ENCODE measurements at regions not wholly inside any gene's neighbourhood (a gene's known extent, or its start where the extent isn't known, plus 50 kb on each side); places are given as distances from the start of the nearest gene placed in this dataset.
A peak's percentile ranks its signal among the peaks of the same experiment; 100 is the strongest.

DNA sequence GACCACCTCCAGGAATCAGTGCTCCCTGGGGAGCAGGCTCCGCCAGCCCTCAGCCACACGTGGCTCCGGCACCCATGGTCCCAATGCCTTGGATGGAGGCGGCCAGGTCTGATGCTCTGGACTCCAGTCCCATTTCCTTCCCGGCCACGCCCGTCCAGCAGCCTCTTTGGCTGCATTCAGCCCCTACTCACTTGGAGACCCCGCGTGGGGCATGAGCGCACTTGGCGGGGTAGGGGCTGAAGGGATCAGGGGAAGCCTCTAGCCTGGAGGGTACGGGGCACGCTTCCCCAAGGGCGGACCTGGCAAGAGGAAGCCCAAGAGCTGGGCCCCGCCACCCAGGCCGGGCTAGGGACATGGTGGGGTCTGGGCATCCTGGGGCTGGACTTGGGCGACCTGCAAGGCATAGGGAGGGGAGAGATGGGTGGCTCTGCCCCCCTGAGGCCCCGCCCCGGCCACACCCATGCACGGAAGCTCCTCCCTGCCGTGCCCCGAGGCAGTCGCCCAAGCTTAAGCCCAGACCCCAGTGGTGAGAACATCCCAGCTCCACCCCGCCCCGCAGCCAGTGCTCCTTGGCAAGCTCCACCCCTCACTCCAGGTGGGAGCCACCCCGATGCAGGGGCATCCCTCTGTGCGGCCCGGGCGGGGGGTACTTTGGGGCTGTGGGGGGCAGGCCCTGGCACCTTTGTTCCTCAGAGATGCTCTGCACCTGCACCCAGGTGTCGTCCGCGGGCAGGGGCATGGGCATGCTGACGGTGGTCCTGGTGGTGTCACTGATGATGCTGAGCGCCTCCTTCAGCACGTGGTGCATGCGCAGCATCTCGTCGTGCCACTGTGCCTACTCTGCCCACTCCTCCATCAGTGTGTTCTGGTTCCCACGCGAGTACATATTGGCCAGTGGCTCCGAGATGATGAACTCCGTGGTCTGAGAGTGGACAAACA lies 163.5 kb downstream of the GOLGA6L4 start:
- FAIRE-seq, result no peak
- CTCF ChIA-PET (ENCODE audit: partially characterized antibody), result interaction anchor here (0.6 to 1.0 kb wide), 2 partner anchors 364 to 754 kb away, joined by 4 read pairs; no protein-coding TSS in a partner anchor

More for the DNA sequence above, 163.5 kb downstream of the GOLGA6L4 start:
- no peaks in the 10 kb centered on the region for H3K79me1 ChIP-seq (ENCODE audit: low read depth, low read length)
- H3K4me2 ChIP-seq (ENCODE audit: insufficient read depth in 1 of 2, low read depth in 2 of 2, low read length in 2 of 2), result no peak overlapping the region
- no peaks in the 10 kb centered on the region for H4K20me1 ChIP-seq (replicated peaks in 1 of 2; ENCODE audit: control insufficient read depth in 1 of 2, insufficient read depth in 2 of 2, low read length in 2 of 2)
- no peak overlapping the region for H2BK120ac ChIP-seq (replicated peaks; ENCODE audit: low read depth, low read length)
- H3K79me2 ChIP-seq (ENCODE audit: control insufficient read depth in 1 of 2, insufficient read depth in 2 of 2, low read length in 2 of 2), result no peaks in the 10 kb centered on the region
- TF ChIP-seq BRCA1 (IDR thresholded peaks at IDR 0.05; ENCODE audit: low read depth, low read length), result no peak
- H3K36me3 ChIP-seq (ENCODE audit: control insufficient read depth in 2 of 4, insufficient read depth in 4 of 4, low read length in 3 of 4), result no peaks in the 10 kb centered on the region
- no peaks in the 10 kb centered on the region for H3K27me3 ChIP-seq (replicated peaks in 1 of 4; ENCODE audit: control insufficient read depth in 3 of 4, extremely low read depth in 1 of 4, insufficient read depth in 3 of 4, low read length in 3 of 4)
- H3K18ac ChIP-seq (ENCODE audit: extremely low read depth, low read length), result no peak overlapping the region
- H3K9ac ChIP-seq (replicated peaks in 1 of 4; ENCODE audit: extremely low read depth in 1 of 4, low read depth in 3 of 4, low read length in 3 of 4), result no peak overlapping the region
- H3K4me1 ChIP-seq (replicated peaks in 1 of 4; ENCODE audit: control insufficient read depth in 3 of 4, insufficient read depth in 4 of 4, low read length in 3 of 4), result no peaks in the 10 kb centered on the region
- POLR2A ChIA-PET (ENCODE audit: partially characterized antibody), result no interaction called here
- H2BK5ac ChIP-seq (ENCODE audit: low read depth, low read length), result no peak overlapping the region
- H3K23ac ChIP-seq (ENCODE audit: insufficient read length), result no peak overlapping the region
- H3K4me3 ChIP-seq (ENCODE audit: extremely low read depth in 1 of 4, insufficient read depth in 2 of 4, low read depth in 3 of 4, low read length in 4 of 4), result no peak overlapping the region
- 86% methylated on average over 33 of the region's 42 CpGs; no CpG with 5 or more reads in 1 of the 2 experiments for WGBS, 2 experiments (ENCODE audit: extremely low coverage in 1 of 2, insufficient coverage in 1 of 2, insufficient read length in 1 of 2, insufficient replicate concordance in 2 of 2, low coverage in 1 of 2, low lambda C conversion rate in 2 of 2, missing lambda C conversion rate in 1 of 2)
- H3K27ac ChIP-seq (ENCODE audit: low read depth, low read length), result no peak overlapping the region
- no peak overlapping the region for H4K8ac ChIP-seq (ENCODE audit: extremely low read depth, insufficient read depth, low read length)
- no peaks in the 10 kb centered on the region for H3K23me2 ChIP-seq (ENCODE audit: low read depth, low read length)
- no peak overlapping the region for H2AFZ ChIP-seq (ENCODE audit: low read length)
- no peak overlapping the region for H2BK20ac ChIP-seq (ENCODE audit: low read length)
- no peak overlapping the region for H2BK12ac ChIP-seq (ENCODE audit: low read depth, low read length)
- no peak overlapping the region for H3K56ac ChIP-seq (replicated peaks; ENCODE audit: insufficient read length, low read depth, low read length)
- H3K9me3 ChIP-seq (ENCODE audit: insufficient read depth in 2 of 2, low read depth in 1 of 2, low read length in 1 of 2), result peaks cover 0 to 17% of the 10 kb centered on the region in 2 experiments; a peak in 2 of 4 replicates
- H3K4ac ChIP-seq (replicated peaks; ENCODE audit: insufficient read length, low read depth, low read length), result no peak overlapping the region
- H2AK5ac ChIP-seq (ENCODE audit: low read depth, low read length), result no peak overlapping the region
- H4K5ac ChIP-seq (ENCODE audit: insufficient read length, low read depth, low read length), result no peak overlapping the region
- H4K91ac ChIP-seq (replicated peaks; ENCODE audit: insufficient read length, low read length), result no peak overlapping the region
- H3K14ac ChIP-seq (ENCODE audit: insufficient read length), result no peak overlapping the region
- H2BK15ac ChIP-seq (ENCODE audit: low read length), result no peak overlapping the region
- DNase-seq (ENCODE audit: low read depth in 1 of 2, low spot score in 2 of 2), result peak in 1 of 2 experiments; percentile 39

Measured in H1 (cell line).